Keratinocyte (primary cell): ENCODE measurements at regions not wholly inside any gene's neighbourhood (a gene's known extent, or its start where the extent isn't known, plus 50 kb on each side); places are given as distances from the start of the nearest gene placed in this dataset.
"Not testable (repeated sequence)": the region's sequence is repeated elsewhere in the genome, so short reads cannot be mapped to it uniquely, and the experiment has no call there.

Experiments used
- EZH2 ChIP-seq: IDR thresholded peaks from one replicate; pipeline ENCODE4 v1.6.1; 2012; ENCODE audit warnings: inconsistent platforms, mild to moderate bottlenecking, low read length, moderate library complexity
- TF ChIP-seq, protein P1 (sequence below), 3 experiments: IDR thresholded peaks in 1 of 3; conservative IDR thresholded peaks in 1 of 3; optimal IDR thresholded peaks in 1 of 3; 2 replicates in 2 of 3; 3 replicates in 1 of 3; pipeline versions ENCODE3 to v1.5.1; 2011; ENCODE audit warnings: low read length in 3 of 3, mild to moderate bottlenecking in 3 of 3, moderate library complexity in 2 of 3, control low read depth in 1 of 3, inconsistent platforms in 1 of 3; ENCODE audit not compliant: insufficient read depth in 2 of 3; ENCODE audit errors: extremely low read depth in 1 of 3

DNA sequence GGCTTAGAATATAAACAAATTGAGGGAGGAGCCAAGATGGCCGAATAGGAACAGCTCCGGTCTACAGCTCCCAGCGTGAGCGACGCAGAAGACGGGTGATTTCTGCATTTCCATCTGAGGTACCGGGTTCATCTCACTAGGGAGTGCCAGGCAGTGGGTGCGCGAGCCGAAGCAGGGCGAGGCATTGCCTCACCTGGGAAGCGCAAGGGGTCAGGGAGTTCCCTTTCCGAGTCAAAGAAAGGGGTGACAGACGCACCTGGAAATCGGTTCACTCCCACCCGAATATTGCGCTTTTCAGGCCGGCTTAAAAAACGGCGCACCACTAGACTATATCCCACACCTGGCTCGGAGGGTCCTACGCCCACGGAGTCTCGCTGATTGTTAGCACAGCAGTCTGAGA, 234.4 kb downstream of the RERGL start:
- TF ChIP-seq, protein P1, sequence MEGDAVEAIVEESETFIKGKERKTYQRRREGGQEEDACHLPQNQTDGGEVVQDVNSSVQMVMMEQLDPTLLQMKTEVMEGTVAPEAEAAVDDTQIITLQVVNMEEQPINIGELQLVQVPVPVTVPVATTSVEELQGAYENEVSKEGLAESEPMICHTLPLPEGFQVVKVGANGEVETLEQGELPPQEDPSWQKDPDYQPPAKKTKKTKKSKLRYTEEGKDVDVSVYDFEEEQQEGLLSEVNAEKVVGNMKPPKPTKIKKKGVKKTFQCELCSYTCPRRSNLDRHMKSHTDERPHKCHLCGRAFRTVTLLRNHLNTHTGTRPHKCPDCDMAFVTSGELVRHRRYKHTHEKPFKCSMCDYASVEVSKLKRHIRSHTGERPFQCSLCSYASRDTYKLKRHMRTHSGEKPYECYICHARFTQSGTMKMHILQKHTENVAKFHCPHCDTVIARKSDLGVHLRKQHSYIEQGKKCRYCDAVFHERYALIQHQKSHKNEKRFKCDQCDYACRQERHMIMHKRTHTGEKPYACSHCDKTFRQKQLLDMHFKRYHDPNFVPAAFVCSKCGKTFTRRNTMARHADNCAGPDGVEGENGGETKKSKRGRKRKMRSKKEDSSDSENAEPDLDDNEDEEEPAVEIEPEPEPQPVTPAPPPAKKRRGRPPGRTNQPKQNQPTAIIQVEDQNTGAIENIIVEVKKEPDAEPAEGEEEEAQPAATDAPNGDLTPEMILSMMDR (optimal IDR thresholded peaks at IDR 0.05 in 1 of 3, IDR thresholded peaks at IDR 0.05 in 1 of 3, conservative IDR thresholded peaks at IDR 0.05 in 1 of 3; ENCODE audit: extremely low read depth in 1 of 3, insufficient read depth in 2 of 3, low read length in 3 of 3) = not testable (repeated sequence)
- TF ChIP-seq EZH2 = not testable (repeated sequence)
